GM21723 (cell line): ENCODE measurements at regions not wholly inside any gene's neighbourhood (a gene's known extent, or its start where the extent isn't known, plus 50 kb on each side); places are given as distances from the start of the nearest gene placed in this dataset.

Experiments
- ATAC-seq: cut with Tn5 transposase; IDR thresholded peaks from one replicate; pipeline ENCODE4 v1.9.1; 2021; ENCODE audit warnings: mild to moderate bottlenecking, moderate library complexity; ENCODE audit not compliant: unreplicated experiment

GRCh38 chr7:130910949-130911944 is 177.2 kb upstream of the KLF14 start:
- ATAC-seq = no peak

GRCh38 chr7:130912082-130912861 is 178.3 kb upstream of the KLF14 start:
- no peak for ATAC-seq

- ATAC-seq = peak; percentile 90
Measured at GRCh38 chr7:130912862-130913638, 179.0 kb upstream of the KLF14 start.

- ATAC-seq = no peak
Measured at GRCh38 chr7:130913639-130914553, 179.9 kb upstream of the KLF14 start.

- ATAC-seq = no peak
Measured at GRCh38 chr7:130914554-130915294, 180.7 kb upstream of the KLF14 start.

- no peak for ATAC-seq
Measured at GRCh38 chr7:130917669-130918128, 183.7 kb upstream of the KLF14 start.

GRCh38 chr7:130918129-130919052 is 184.4 kb upstream of the KLF14 start:
- ATAC-seq = no peak

- no peak for ATAC-seq
Measured at GRCh38 chr7:130919316-130920103, 185.5 kb upstream of the KLF14 start.

- no peak for ATAC-seq
Measured at GRCh38 chr7:130920122-130920521, 186.1 kb upstream of the KLF14 start.

GRCh38 chr7:130921391-130922180 is 187.6 kb upstream of the KLF14 start:
- no peak for ATAC-seq

GRCh38 chr7:130922206-130923112 is 188.5 kb upstream of the KLF14 start:
- no peak for ATAC-seq

GRCh38 chr7:130923365-130923764 is 189.4 kb upstream of the KLF14 start:
- ATAC-seq = no peak

- ATAC-seq = no peak
Measured at GRCh38 chr7:130923930-130924329, 189.9 kb upstream of the KLF14 start.

GRCh38 chr7:130925136-130925794 is 191.3 kb upstream of the KLF14 start:
- no peak for ATAC-seq
